Caco-2 (cell line): ENCODE measurements at regions not wholly inside any gene's neighbourhood (a gene's known extent, or its start where the extent isn't known, plus 50 kb on each side); places are given as distances from the start of the nearest gene placed in this dataset.

Experiments
- BruUV-seq: library from RNA; stranded (reverse); fragments of 400-500 nt; replicated peaks from 2 replicates; lab custom pipeline; 2021; lab: Mats Ljungman, UMichigan
- CTCF ChIA-PET: fragments of 300-600 bp; sonication (Branson Sonifier 250); formaldehyde crosslinking; loops from one replicate; lab custom pipeline; 2022; ENCODE audit warnings: antibody characterized with exemption; lab: Charles Lee
- POLR2A ChIA-PET: fragments of 300-600 bp; sonication (Branson Sonifier 250); formaldehyde crosslinking; loops from one replicate; lab custom pipeline; 2022; ENCODE audit warnings: antibody characterized with exemption; lab: Charles Lee
- DNase-seq, 2 experiments: peaks; one replicate each; pipeline versions ENCODE4 v3.0.0 to v3.0.0-alpha.2; 2020 to 2022
- H3K27me3 ChIP-seq: replicated peaks from 2 replicates; pipeline ENCODE4 v1.6.0; 2011; ENCODE audit warnings: low read length; ENCODE audit not compliant: control insufficient read depth, insufficient read depth
- H3K36me3 ChIP-seq: 2 replicates; pipeline ENCODE4 v1.5.1; 2011; ENCODE audit warnings: low read length; ENCODE audit not compliant: control insufficient read depth, insufficient read depth
- H3K4me1 ChIP-seq: fragments of 250-450 bp; sonication (Bioruptor Pico); 2 replicates; pipeline ENCODE4 v1.5.1; 2020; ENCODE audit warnings: mild to moderate bottlenecking
- H3K4me3 ChIP-seq: 2 replicates; pipeline ENCODE4 v1.5.1; 2011; ENCODE audit warnings: low read depth, mild to moderate bottlenecking, control low read depth, low read length
- H3K9me3 ChIP-seq: fragments of 250-450 bp; sonication (Bioruptor Pico); 2 replicates; pipeline ENCODE4 v1.5.1; 2020; ENCODE audit warnings: mild to moderate bottlenecking, moderate library complexity
- H3K27ac Mint-ChIP-seq: one replicate; pipeline ENCODE4 v1.8.0; 2022; ENCODE audit warnings: mixed read lengths; ENCODE audit not compliant: unreplicated experiment
- H3K27me3 Mint-ChIP-seq: one replicate; pipeline ENCODE4 v1.8.0; 2022; ENCODE audit warnings: mixed read lengths; ENCODE audit not compliant: insufficient read depth, unreplicated experiment
- H3K36me3 Mint-ChIP-seq: one replicate; pipeline ENCODE4 v1.8.0; 2022; ENCODE audit warnings: mild to moderate bottlenecking, mixed read lengths; ENCODE audit not compliant: insufficient read depth, unreplicated experiment
- H3K4me1 Mint-ChIP-seq: one replicate; pipeline ENCODE4 v1.8.0; 2022; ENCODE audit warnings: low read depth, mixed read lengths; ENCODE audit not compliant: unreplicated experiment
- H3K4me3 Mint-ChIP-seq: one replicate; pipeline ENCODE4 v1.8.0; 2022; ENCODE audit warnings: mild to moderate bottlenecking, moderate library complexity, mixed read lengths; ENCODE audit not compliant: unreplicated experiment
- H3K9me3 Mint-ChIP-seq: one replicate; pipeline ENCODE4 v1.8.0; 2022; ENCODE audit warnings: mixed read lengths; ENCODE audit not compliant: unreplicated experiment
- intact Hi-C: fragments of 100-400 bp; cut with micrococcal nuclease; formaldehyde crosslinking; loops from one replicate; pipeline ENCODE4 v1.10.0; 2022; ENCODE audit not compliant: unreplicated experiment
- TF ChIP-seq, protein P1 (sequence below), 2 experiments: fragments of 200-600 bp in 1 of 2; IDR thresholded peaks; 1 replicate in 1 of 2; 2 replicates in 1 of 2; pipeline versions ENCODE4 v1.5.1 to v1.8.0; 2011 to 2022; ENCODE audit warnings: antibody characterized with exemption in 1 of 2, control low read depth in 1 of 2, inconsistent platforms in 1 of 2, low read depth in 1 of 2, low read length in 1 of 2, mild to moderate bottlenecking in 1 of 2, moderate library complexity in 1 of 2; ENCODE audit not compliant: insufficient read depth in 1 of 2, severe bottlenecking in 1 of 2, unreplicated experiment in 1 of 2

GRCh38 chr5:2366816-2367215, 384.7 kb downstream of the IRX2 start:
- Mint-ChIP-seq H3K27me3 (no peaks in the 10 kb centered on the region), H3K4me3 (no peak overlapping the region), H3K27ac (no peak overlapping the region), H3K36me3 (no peaks in the 10 kb centered on the region), H3K9me3 (peaks cover 30% of the 10 kb centered on the region), H3K4me1 (no peaks in the 10 kb centered on the region)
- Histone ChIP-seq H3K4me3 (no peak overlapping the region), H3K27me3 (no peaks in the 10 kb centered on the region), H3K4me1 (no peaks in the 10 kb centered on the region), H3K9me3 (no peaks in the 10 kb centered on the region; the same call in 1 of the 2 replicates), H3K36me3 (no peaks in the 10 kb centered on the region)
- no peak for DNase-seq
- CTCF ChIA-PET = no interaction called here
- TF ChIP-seq, protein P1, sequence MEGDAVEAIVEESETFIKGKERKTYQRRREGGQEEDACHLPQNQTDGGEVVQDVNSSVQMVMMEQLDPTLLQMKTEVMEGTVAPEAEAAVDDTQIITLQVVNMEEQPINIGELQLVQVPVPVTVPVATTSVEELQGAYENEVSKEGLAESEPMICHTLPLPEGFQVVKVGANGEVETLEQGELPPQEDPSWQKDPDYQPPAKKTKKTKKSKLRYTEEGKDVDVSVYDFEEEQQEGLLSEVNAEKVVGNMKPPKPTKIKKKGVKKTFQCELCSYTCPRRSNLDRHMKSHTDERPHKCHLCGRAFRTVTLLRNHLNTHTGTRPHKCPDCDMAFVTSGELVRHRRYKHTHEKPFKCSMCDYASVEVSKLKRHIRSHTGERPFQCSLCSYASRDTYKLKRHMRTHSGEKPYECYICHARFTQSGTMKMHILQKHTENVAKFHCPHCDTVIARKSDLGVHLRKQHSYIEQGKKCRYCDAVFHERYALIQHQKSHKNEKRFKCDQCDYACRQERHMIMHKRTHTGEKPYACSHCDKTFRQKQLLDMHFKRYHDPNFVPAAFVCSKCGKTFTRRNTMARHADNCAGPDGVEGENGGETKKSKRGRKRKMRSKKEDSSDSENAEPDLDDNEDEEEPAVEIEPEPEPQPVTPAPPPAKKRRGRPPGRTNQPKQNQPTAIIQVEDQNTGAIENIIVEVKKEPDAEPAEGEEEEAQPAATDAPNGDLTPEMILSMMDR (IDR thresholded peaks at IDR 0.05; ENCODE audit: insufficient read depth in 1 of 2, low read depth in 1 of 2, low read length in 1 of 2, severe bottlenecking in 1 of 2, unreplicated experiment in 1 of 2) = no peak
- POLR2A ChIA-PET = no interaction called here
- no TSS peak for BruUV-seq
- intact Hi-C loops = no loop called here

DNA sequence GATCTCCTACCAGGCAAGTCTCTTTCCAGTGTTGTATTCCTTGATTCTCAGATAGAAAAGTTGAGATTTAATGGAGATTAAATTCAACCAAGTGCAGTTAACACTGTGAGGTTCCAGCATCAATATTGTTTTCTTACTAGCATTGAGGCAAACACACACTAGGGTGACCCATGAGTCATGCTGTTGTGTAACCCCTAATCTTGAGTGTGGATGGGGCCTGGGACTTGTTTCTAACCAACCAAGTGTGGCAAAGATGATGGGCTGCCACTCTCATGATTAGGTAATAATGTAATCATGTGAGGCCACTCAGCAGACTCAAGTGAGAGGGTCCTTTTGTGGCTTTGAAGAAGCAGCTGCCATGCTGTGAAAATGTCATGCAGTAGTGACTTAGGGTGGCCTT, 394.2 kb downstream of the IRX2 start:
- TF ChIP-seq, protein P1 (IDR thresholded peaks at IDR 0.05; ENCODE audit: insufficient read depth in 1 of 2, low read depth in 1 of 2, low read length in 1 of 2, severe bottlenecking in 1 of 2, unreplicated experiment in 1 of 2) = no peak
- Histone ChIP-seq H3K4me1 (0 out of 2 replicates have a peak, but pooled peaks cover 4% of the 10 kb centered on the region), H3K4me3 (no peak overlapping the region), H3K9me3 (no peaks in the 10 kb centered on the region), H3K27me3 (no peaks in the 10 kb centered on the region), H3K36me3 (no peaks in the 10 kb centered on the region)
- Mint-ChIP-seq H3K27ac (no peak overlapping the region), H3K4me3 (no peak overlapping the region), H3K4me1 (no peaks in the 10 kb centered on the region), H3K9me3 (no peaks in the 10 kb centered on the region), H3K27me3 (peaks cover 7% of the 10 kb centered on the region), H3K36me3 (no peaks in the 10 kb centered on the region)
- intact Hi-C loops = no loop called here
- CTCF ChIA-PET = no interaction called here
- BruUV-seq = no TSS peak
- DNase-seq = no peak
- POLR2A ChIA-PET = no interaction called here

GRCh38 chr5:2355859-2356258, 395.6 kb downstream of the IRX2 start:
- H3K9me3 ChIP-seq = no peaks in the 10 kb centered on the region
- TF ChIP-seq, protein P1 (IDR thresholded peaks at IDR 0.05; ENCODE audit: insufficient read depth in 1 of 2, low read depth in 1 of 2, low read length in 1 of 2, severe bottlenecking in 1 of 2, unreplicated experiment in 1 of 2) = no peak
- no peak overlapping the region for H3K4me3 Mint-ChIP-seq
- peaks cover 7% of the 10 kb centered on the region for H3K27me3 Mint-ChIP-seq
- POLR2A ChIA-PET = no interaction called here
- H3K36me3 ChIP-seq = no peaks in the 10 kb centered on the region
- intact Hi-C loops = no loop called here
- H3K4me3 ChIP-seq = no peak overlapping the region
- no peaks in the 10 kb centered on the region for H3K4me1 Mint-ChIP-seq
- H3K9me3 Mint-ChIP-seq = peaks cover 9% of the 10 kb centered on the region
- H3K27me3 ChIP-seq = no peaks in the 10 kb centered on the region
- no peak overlapping the region for H3K27ac Mint-ChIP-seq
- no peak for DNase-seq
- no peaks in the 10 kb centered on the region for H3K36me3 Mint-ChIP-seq
- 0 out of 2 replicates have a peak, but pooled peaks cover 4% of the 10 kb centered on the region for H3K4me1 ChIP-seq
- CTCF ChIA-PET = no interaction called here
- BruUV-seq = no TSS peak
